ENCODE measurements at regions not wholly inside any gene's neighbourhood (a gene's known extent, or its start where the extent isn't known, plus 50 kb on each side); places are given as distances from the start of the nearest gene placed in this dataset.
"Not testable (repeated sequence)": the region's sequence is repeated elsewhere in the genome, so short reads cannot be mapped to it uniquely, and the experiment has no call there.

GRCh38 chr4:148847544-148848255 is 405.5 kb upstream of the NR3C2 start:
- TF ChIP-seq POLR2AphosphoS5 (IDR thresholded peaks at IDR 0.05), result no peak
- TF ChIP-seq EP300 (IDR thresholded peaks at IDR 0.05), result no peak
- no peak for TF ChIP-seq POLR2A (IDR thresholded peaks at IDR 0.05)
- TF ChIP-seq CTCF (IDR thresholded peaks at IDR 0.05), result no peak
- 80% methylated on average over 10 of the region's 10 CpGs for WGBS
- H3K4me3 ChIP-seq, result no peak overlapping the region

GRCh38 chr4:148845609-148846008 is 403.4 kb upstream of the NR3C2 start:
- Histone ChIP-seq H3K4me1 (no peaks in the 10 kb centered on the region), H3K4me3 (no peak overlapping the region), H3K27ac (no peak overlapping the region), H3K36me3 (no peaks in the 10 kb centered on the region), H3K27me3 (no peaks in the 10 kb centered on the region), H3K9me3 (no peaks in the 10 kb centered on the region)
- 28% methylated on average over 1 of the region's 1 CpG for WGBS
- no peak for TF ChIP-seq POLR2AphosphoS5 (IDR thresholded peaks at IDR 0.05)
- TF ChIP-seq EP300 (IDR thresholded peaks at IDR 0.05), result no peak
- TF ChIP-seq POLR2A (IDR thresholded peaks at IDR 0.05), result no peak
- TF ChIP-seq CTCF (IDR thresholded peaks at IDR 0.05), result no peak
- DNase-seq (ENCODE audit: low spot score in 2 of 2), result no peak

More at GRCh38 chr4:148847544-148848255, 405.5 kb upstream of the NR3C2 start:
- Histone ChIP-seq H3K4me1 (no peaks in the 10 kb centered on the region), H3K27me3 (no peaks in the 10 kb centered on the region), H3K9me3 (no peaks in the 10 kb centered on the region), H3K27ac (no peak overlapping the region), H3K36me3 (no peaks in the 10 kb centered on the region)
- no peak for DNase-seq (ENCODE audit: low spot score in 2 of 2)

GRCh38 chr4:148843625-148844024 is 401.4 kb upstream of the NR3C2 start:
- WGBS, result 80% methylated on average over 3 of the region's 3 CpGs

GRCh38 chr4:148842843-148843242 is 400.6 kb upstream of the NR3C2 start:
- H3K4me1 ChIP-seq, result no peaks in the 10 kb centered on the region
- H3K27ac ChIP-seq, result no peak overlapping the region
- H3K4me3 ChIP-seq, result no peak overlapping the region
- no peaks in the 10 kb centered on the region for H3K9me3 ChIP-seq
- H3K27me3 ChIP-seq, result no peaks in the 10 kb centered on the region
- TF ChIP-seq POLR2AphosphoS5 (IDR thresholded peaks at IDR 0.05) (no peak), POLR2A (IDR thresholded peaks at IDR 0.05) (no peak), EP300 (IDR thresholded peaks at IDR 0.05) (no peak), CTCF (IDR thresholded peaks at IDR 0.05) (no peak)
- H3K36me3 ChIP-seq, result no peaks in the 10 kb centered on the region
- no peak for DNase-seq (ENCODE audit: low spot score in 2 of 2)
- WGBS, result 82% methylated on average over 3 of the region's 3 CpGs

More at GRCh38 chr4:148843625-148844024, 401.4 kb upstream of the NR3C2 start:
- Histone ChIP-seq H3K4me1 (no peaks in the 10 kb centered on the region), H3K27me3 (no peaks in the 10 kb centered on the region), H3K4me3 (no peak overlapping the region), H3K9me3 (no peaks in the 10 kb centered on the region), H3K36me3 (no peaks in the 10 kb centered on the region), H3K27ac (no peak overlapping the region)
- DNase-seq (ENCODE audit: low spot score in 2 of 2), result no peak
- TF ChIP-seq POLR2AphosphoS5 (IDR thresholded peaks at IDR 0.05) (no peak), EP300 (IDR thresholded peaks at IDR 0.05) (no peak), CTCF (IDR thresholded peaks at IDR 0.05) (no peak), POLR2A (IDR thresholded peaks at IDR 0.05) (no peak)

- not testable (repeated sequence) for H3K27ac ChIP-seq; DNase-seq (ENCODE audit: low spot score in 2 of 2); H3K27me3 ChIP-seq; H3K36me3 ChIP-seq; H3K4me3 ChIP-seq; H3K4me1 ChIP-seq; H3K9me3 ChIP-seq
- 53% methylated on average over 2 of the region's 2 CpGs for WGBS
These were observed 395.4 kb upstream of the NR3C2 start for GRCh38 chr4:148837571-148837970.
